ENCODE measurements at regions not wholly inside any gene's neighbourhood (a gene's known extent, or its start where the extent isn't known, plus 50 kb on each side); places are given as distances from the start of the nearest gene placed in this dataset.
"Not testable (repeated sequence)": the region's sequence is repeated elsewhere in the genome, so short reads cannot be mapped to it uniquely, and the experiment has no call there.

DNA sequence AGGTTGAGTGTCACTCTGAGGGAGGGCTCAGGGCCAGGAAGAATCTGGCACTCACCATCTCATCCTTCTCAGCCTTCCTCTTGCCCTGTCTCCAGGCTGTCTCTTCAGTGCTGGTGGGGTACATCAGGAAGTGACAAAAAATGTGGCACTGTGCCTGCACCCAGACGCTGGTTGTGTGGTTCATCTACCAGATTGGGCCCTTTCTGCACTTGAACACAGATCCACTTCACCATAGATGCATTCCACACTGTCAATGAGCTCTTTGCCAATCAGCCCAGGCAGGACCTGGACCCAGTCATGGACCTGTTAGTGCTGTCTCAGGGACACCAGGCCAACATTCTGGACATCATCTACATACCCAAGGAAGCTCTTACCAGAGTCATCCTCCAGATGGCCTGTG is 247.7 kb downstream of the CWH43 start:
- DNase-seq; H3K27me3 ChIP-seq; H3K9me3 ChIP-seq; H3K36me3 ChIP-seq; H3K4me3 ChIP-seq (replicated peaks in 1 of 3); intact Hi-C loops (cut with DNase I); H3K4me1 ChIP-seq; H3K27ac ChIP-seq: not testable (repeated sequence)
- WGBS, 2 donors = 44 to 55% methylated on average over 1 of the region's 1 CpG

DNA sequence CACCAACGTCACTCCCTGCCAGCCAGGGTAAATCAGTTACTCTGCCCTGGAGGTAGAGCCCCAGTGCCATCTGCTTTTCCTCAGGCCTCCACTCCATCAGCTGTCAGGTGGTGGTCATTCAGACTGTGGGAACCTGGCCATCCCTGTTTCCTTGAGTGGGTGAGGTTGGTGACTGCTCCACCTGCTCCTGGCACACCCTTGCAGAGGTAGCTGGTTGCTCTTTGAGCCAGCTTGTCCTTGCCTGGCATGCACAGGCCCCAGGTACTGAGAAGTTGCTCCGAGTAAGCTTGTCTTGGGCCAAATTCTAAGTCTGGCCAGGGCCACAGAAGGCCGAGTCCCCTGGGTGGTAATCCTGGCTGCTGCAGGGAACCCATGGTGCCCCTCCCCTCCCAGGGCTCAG is 248.3 kb downstream of the CWH43 start:
- H3K9me3 ChIP-seq; H3K4me1 ChIP-seq; H3K27ac ChIP-seq; H3K4me3 ChIP-seq (replicated peaks in 1 of 3); intact Hi-C loops (cut with DNase I); DNase-seq; H3K36me3 ChIP-seq; H3K27me3 ChIP-seq: not testable (repeated sequence)
- 29 to 57% methylated on average over 1 to 3 of the region's 3 CpGs for WGBS, 2 donors

- H3K9me3 ChIP-seq; H3K4me3 ChIP-seq (replicated peaks in 1 of 3); H3K27me3 ChIP-seq; H3K4me1 ChIP-seq; intact Hi-C loops (cut with DNase I); H3K27ac ChIP-seq; DNase-seq; H3K36me3 ChIP-seq: not testable (repeated sequence)
- WGBS, 2 donors = 78 to 81% methylated on average over 7 to 8 of the region's 8 CpGs
These were observed 249.5 kb downstream of the CWH43 start for GRCh38 chr4:49235413-49236160.

DNA sequence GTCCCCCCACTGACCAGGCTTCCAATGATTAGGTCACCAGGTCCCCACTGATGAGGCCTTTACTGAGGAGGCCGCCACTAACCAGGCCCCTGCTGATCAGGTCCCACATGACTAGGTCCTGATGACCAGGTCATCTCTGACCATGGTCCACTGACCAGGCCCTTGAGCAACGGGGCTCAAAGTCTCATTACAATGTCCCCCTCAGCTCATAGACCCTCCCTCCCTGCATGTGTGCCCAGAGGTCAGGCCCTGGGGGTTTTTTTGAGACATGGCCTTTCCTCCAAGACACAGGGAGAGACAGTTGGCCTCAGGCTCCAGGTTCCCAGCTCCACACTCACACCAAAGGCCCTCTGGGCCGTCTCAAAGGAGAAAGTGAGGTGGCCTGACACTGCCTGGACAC is 250.4 kb downstream of the CWH43 start:
- H3K4me1 ChIP-seq; DNase-seq; H3K27ac ChIP-seq; H3K36me3 ChIP-seq; H3K27me3 ChIP-seq; intact Hi-C loops (cut with DNase I); H3K4me3 ChIP-seq (replicated peaks in 1 of 3); H3K9me3 ChIP-seq: not testable (repeated sequence)
- 32 to 48% methylated on average over 2 to 3 of the region's 3 CpGs for WGBS, 2 donors

DNA sequence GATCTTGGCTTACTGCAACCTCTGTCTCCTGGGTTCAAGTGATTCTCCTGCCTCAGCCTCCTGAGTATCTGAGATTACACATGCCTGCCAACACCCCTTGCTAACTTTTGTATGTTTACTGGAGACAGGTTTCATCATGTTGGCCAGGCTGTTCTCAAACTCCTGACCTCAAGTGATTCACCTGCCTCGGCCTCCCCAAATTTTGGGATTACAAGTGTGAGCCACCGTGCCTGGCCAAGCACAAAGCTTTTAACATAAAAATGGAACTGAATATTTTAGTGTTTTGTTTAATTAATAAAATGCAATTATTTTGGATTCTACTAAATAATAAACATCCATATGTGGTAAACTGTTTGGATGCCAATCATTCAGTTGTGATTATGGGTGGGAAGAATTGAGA is 255.2 kb downstream of the CWH43 start:
- H3K36me3 ChIP-seq; H3K4me3 ChIP-seq (replicated peaks in 1 of 3); H3K9me3 ChIP-seq; intact Hi-C loops (cut with DNase I); H3K27ac ChIP-seq; DNase-seq; H3K4me1 ChIP-seq; H3K27me3 ChIP-seq: not testable (repeated sequence)
- WGBS, 2 donors = 65 to 82% methylated on average over 2 of the region's 2 CpGs

DNA sequence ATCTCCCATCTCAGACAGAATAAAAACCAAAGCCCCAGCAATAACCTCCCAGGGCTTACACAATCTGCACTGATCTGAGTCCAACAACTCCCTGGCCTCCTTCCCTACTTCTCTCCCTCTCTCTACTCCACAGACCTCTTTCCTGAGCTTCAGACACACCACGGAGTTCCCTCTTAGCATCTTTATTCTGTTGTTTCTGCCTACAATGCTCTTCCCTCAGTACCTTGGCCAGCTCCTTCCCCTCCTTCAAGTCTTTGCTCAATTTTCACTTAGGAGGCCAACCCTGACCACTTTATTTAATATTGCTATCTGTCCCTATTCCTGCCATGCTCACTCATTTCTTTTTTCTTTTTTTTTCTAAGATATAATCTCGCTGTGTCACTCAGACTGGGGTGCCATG is 276.7 kb downstream of the CWH43 start:
- H3K27ac ChIP-seq; H3K4me1 ChIP-seq; intact Hi-C loops (cut with DNase I); H3K27me3 ChIP-seq; H3K36me3 ChIP-seq; H3K9me3 ChIP-seq; H3K4me3 ChIP-seq (replicated peaks in 1 of 3); DNase-seq: not testable (repeated sequence)
- 36 to 47% methylated on average over 2 of the region's 2 CpGs for WGBS, 2 donors

- H3K4me3 ChIP-seq (replicated peaks in 1 of 3); intact Hi-C loops (cut with DNase I); DNase-seq; H3K4me1 ChIP-seq; H3K36me3 ChIP-seq; H3K9me3 ChIP-seq; H3K27me3 ChIP-seq; H3K27ac ChIP-seq: not testable (repeated sequence)
- 64 to 70% methylated on average over 11 of the region's 28 CpGs for WGBS, 2 donors
These were observed 284.4 kb downstream of the CWH43 start for GRCh38 chr4:49270435-49270834.

GRCh38 chr4:49270912-49271311 is 284.8 kb downstream of the CWH43 start:
- H3K4me1 ChIP-seq; H3K27me3 ChIP-seq; H3K36me3 ChIP-seq; H3K9me3 ChIP-seq; H3K27ac ChIP-seq; DNase-seq; H3K4me3 ChIP-seq (replicated peaks in 1 of 3); intact Hi-C loops (cut with DNase I): not testable (repeated sequence)
- WGBS, 2 donors = 61 to 80% methylated on average over 6 to 11 of the region's 21 CpGs

DNA sequence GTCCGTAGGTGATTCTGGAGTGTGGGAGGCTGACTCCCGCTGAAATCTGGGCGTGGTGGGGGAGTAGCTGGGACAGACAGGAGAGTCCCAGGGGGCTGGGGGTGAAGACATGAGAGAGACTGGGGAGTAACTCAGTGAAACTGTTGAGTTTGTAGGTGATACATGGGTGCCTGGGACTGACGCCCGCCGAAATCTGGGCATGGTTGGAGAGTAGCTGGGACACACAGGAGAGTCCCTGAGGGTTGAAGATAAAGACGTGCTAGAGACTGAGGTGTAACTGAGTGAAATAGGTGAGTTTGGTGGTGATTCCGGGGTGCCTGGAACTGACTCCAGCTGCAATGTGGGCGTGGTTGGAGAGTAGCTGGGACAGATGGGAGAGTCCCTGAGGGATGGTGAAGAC is 299.8 kb downstream of the CWH43 start:
- H3K4me1 ChIP-seq; H3K36me3 ChIP-seq; intact Hi-C loops (cut with DNase I); H3K4me3 ChIP-seq (replicated peaks in 1 of 3); H3K27ac ChIP-seq; H3K9me3 ChIP-seq; DNase-seq; H3K27me3 ChIP-seq: not testable (repeated sequence)
- WGBS, 2 donors = 80 to 89% methylated on average over 4 to 6 of the region's 9 CpGs

DNA sequence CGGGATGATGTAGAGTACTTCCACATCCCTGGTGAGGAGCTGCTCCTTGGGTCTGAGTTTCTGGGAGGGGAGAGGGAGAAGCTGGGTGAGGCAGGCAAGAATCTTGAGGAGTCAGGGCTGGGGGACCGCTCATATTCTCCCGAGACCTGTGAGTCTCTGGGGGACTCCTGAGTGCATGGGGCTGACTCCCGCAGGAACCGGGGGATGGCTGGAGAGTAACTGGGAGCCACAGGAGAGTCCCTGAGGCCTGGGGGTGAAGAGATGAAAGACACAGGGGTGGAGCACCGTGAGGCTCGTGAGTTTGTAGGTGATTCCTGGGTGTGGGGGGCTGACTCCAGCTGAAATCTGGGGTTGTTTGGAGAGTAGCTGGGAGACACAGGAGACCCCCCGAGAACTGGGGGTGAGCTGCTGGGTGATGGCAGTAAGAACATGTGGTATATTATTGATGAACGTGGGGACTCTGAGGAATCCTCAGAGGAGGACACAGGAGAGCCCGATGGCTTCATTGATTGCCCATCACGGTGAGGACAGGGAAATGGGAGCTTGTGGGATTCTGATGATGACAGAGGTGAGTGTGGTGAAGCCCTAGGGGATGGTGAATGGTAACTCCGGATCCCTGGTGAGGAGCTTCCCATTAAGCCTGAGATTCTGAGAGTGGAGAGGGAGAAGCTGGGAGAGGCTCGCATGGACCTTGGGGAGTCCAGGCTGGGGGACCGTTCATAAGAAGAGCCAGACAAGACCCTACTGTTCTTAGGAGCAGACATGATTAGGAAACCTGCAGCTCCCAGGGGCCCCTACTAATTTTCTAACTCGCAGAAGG is 301.1 kb downstream of the CWH43 start:
- peak in 1 of 2 donors; percentile 12 for DNase-seq
- intact Hi-C loops (cut with DNase I); H3K27me3 ChIP-seq; H3K36me3 ChIP-seq; H3K9me3 ChIP-seq; H3K4me3 ChIP-seq (replicated peaks in 1 of 3); H3K27ac ChIP-seq; H3K4me1 ChIP-seq: not testable (repeated sequence)
- WGBS, 2 donors = 76 to 81% methylated on average over 15 of the region's 15 CpGs

GRCh38 chr4:49287893-49288292 is 301.8 kb downstream of the CWH43 start:
- H3K36me3 ChIP-seq; H3K9me3 ChIP-seq; H3K4me1 ChIP-seq; H3K4me3 ChIP-seq (replicated peaks in 1 of 3); H3K27ac ChIP-seq; H3K27me3 ChIP-seq; intact Hi-C loops (cut with DNase I): not testable (repeated sequence)
- peak in 1 of 2 donors; percentile 12 for DNase-seq
- 75 to 87% methylated on average over 17 of the region's 17 CpGs for WGBS, 2 donors

GRCh38 chr4:49288796-49289195 is 302.7 kb downstream of the CWH43 start:
- intact Hi-C loops (cut with DNase I); H3K36me3 ChIP-seq; H3K4me3 ChIP-seq (replicated peaks in 1 of 3); H3K9me3 ChIP-seq; H3K27ac ChIP-seq; H3K27me3 ChIP-seq; H3K4me1 ChIP-seq; DNase-seq: not testable (repeated sequence)
- WGBS, 2 donors = 86 to 88% methylated on average over 11 of the region's 11 CpGs

- H3K27ac ChIP-seq; H3K27me3 ChIP-seq; DNase-seq; H3K36me3 ChIP-seq; H3K9me3 ChIP-seq; H3K4me3 ChIP-seq (replicated peaks in 1 of 3); intact Hi-C loops (cut with DNase I); H3K4me1 ChIP-seq: not testable (repeated sequence)
- WGBS, 2 donors = 78% methylated on average over 18 of the region's 18 CpGs
These were observed 328.7 kb downstream of the CWH43 start for GRCh38 chr4:49314815-49315214.

Data from thyroid gland (tissue), 4 donors.